A673 (cell line): ENCODE measurements at regions not wholly inside any gene's neighbourhood (a gene's known extent, or its start where the extent isn't known, plus 50 kb on each side); places are given as distances from the start of the nearest gene placed in this dataset.

ENCODE experiments used
- BruUV-seq: library from RNA; stranded (reverse); fragments of 400-500 nt; replicated peaks from 2 replicates; lab custom pipeline; 2021; lab: Mats Ljungman, UMichigan
- CTCF ChIA-PET: fragments of 300-600 bp; sonication (Branson Sonifier 250); formaldehyde crosslinking; loops from one replicate; lab custom pipeline; 2022; ENCODE audit warnings: antibody characterized with exemption; lab: Charles Lee
- POLR2A ChIA-PET: fragments of 300-600 bp; sonication (Branson Sonifier 250); formaldehyde crosslinking; loops from one replicate; lab custom pipeline; 2022; ENCODE audit warnings: antibody characterized with exemption; ENCODE audit not compliant: low non-redundant PET; lab: Charles Lee
- DNase-seq: peaks from one replicate; pipeline ENCODE4 v3.0.0-alpha.2; 2015; ENCODE audit warnings: low spot score
- H3K27ac ChIP-seq: fragments of 200-600 bp; sonication (generic); 2 replicates; pipeline ENCODE4 v1.5.1; 2016; ENCODE audit warnings: mixed run types, low read depth, mild to moderate bottlenecking, mixed read lengths, antibody characterized with exemption, low read length; ENCODE audit not compliant: poor library complexity, severe bottlenecking
- H3K27me3 ChIP-seq: fragments of 200-600 bp; sonication (generic); replicated peaks from 2 replicates; pipeline ENCODE4 v1.6.1; 2017; ENCODE audit warnings: mixed run types, low read depth, mild to moderate bottlenecking, mixed read lengths, antibody characterized with exemption, low read length; ENCODE audit not compliant: insufficient read depth, poor library complexity
- H3K36me3 ChIP-seq: fragments of 200-600 bp; sonication (generic); 2 replicates; pipeline ENCODE4 v1.6.1; 2016; ENCODE audit warnings: mixed run types, mild to moderate bottlenecking, mixed read lengths, antibody characterized with exemption, low read length; ENCODE audit not compliant: insufficient read depth, poor library complexity, severe bottlenecking
- H3K4me1 ChIP-seq: fragments of 200-600 bp; sonication (generic); 2 replicates; pipeline ENCODE4 v1.6.1; 2017; ENCODE audit warnings: mixed run types, mild to moderate bottlenecking, mixed read lengths, antibody characterized with exemption, low read length; ENCODE audit not compliant: insufficient read depth, poor library complexity, severe bottlenecking
- H3K4me3 ChIP-seq: fragments of 200-600 bp; sonication (generic); 2 replicates; pipeline ENCODE4 v1.5.1; 2016; ENCODE audit warnings: low read depth, mixed run types, mild to moderate bottlenecking, mixed read lengths, low read length; ENCODE audit not compliant: poor library complexity, severe bottlenecking
- H3K9me3 ChIP-seq: fragments of 200-600 bp; sonication (generic); 2 replicates; pipeline ENCODE4 v1.6.1; 2016; ENCODE audit warnings: mixed run types, low read depth, mild to moderate bottlenecking, mixed read lengths, antibody characterized with exemption, low read length; ENCODE audit not compliant: poor library complexity, severe bottlenecking
- CTCF ChIP-seq: fragments of 300-800, 200-600 bp; sonication (generic); conservative IDR thresholded peaks from 2 replicates; pipeline ENCODE4 v1.5.1; 2017; ENCODE audit warnings: low read depth, mild to moderate bottlenecking, antibody characterized with exemption, low read length, moderate library complexity, mixed read lengths
- EZH2 ChIP-seq: fragments of 200-600 bp; sonication (generic); IDR thresholded peaks from 2 replicates; pipeline ENCODE4 v1.6.1; 2017; ENCODE audit warnings: borderline replicate concordance, low read depth, mild to moderate bottlenecking, mixed read lengths, antibody characterized with exemption, low read length; ENCODE audit not compliant: poor library complexity, severe bottlenecking
- intact Hi-C: fragments of 100-400 bp; cut with micrococcal nuclease; formaldehyde crosslinking; loops from one replicate; pipeline ENCODE4 v1.10.0; 2022; ENCODE audit not compliant: unreplicated experiment

DNA sequence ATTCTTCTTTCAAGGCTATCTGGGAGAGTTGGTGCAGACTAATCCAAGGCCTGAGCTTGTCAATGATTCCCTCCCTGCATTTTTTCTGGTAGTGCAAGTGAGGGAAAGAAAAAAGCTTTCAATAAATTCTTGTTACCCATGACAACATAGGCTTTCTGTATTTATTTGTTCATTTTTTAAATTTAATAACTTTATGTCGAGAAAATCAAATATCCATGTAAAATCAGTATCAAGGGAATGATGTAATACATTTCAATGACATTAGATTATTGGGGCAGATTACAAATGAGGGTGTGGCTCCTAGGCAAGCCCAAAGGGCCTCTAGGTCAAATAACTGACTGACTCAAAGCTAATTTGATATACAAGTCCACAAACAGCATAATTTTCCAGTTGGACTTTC lies 104.0 kb downstream of the GJA1 start:
- intact Hi-C loops, result no loop called here
- H3K4me1 ChIP-seq, result no peaks in the 10 kb centered on the region
- CTCF ChIA-PET, result no interaction called here
- H3K36me3 ChIP-seq, result no peaks in the 10 kb centered on the region
- TF ChIP-seq EZH2 (no peak), CTCF (no peak)
- H3K27ac ChIP-seq, result no peak overlapping the region
- BruUV-seq, result no TSS peak
- DNase-seq, result no peak
- H3K9me3 ChIP-seq, result no peaks in the 10 kb centered on the region
- POLR2A ChIA-PET, result no interaction called here
- no peak overlapping the region for H3K4me3 ChIP-seq
- H3K27me3 ChIP-seq, result no peaks in the 10 kb centered on the region

GRCh38 chr6:121540210-121540609 lies 104.8 kb downstream of the GJA1 start:
- no peak for TF ChIP-seq EZH2
- no peak for TF ChIP-seq CTCF
- no TSS peak for BruUV-seq
- no peaks in the 10 kb centered on the region for H3K4me1 ChIP-seq
- no peaks in the 10 kb centered on the region for H3K9me3 ChIP-seq
- CTCF ChIA-PET, result no interaction called here
- H3K4me3 ChIP-seq, result no peak overlapping the region
- POLR2A ChIA-PET, result no interaction called here
- no peak for DNase-seq
- H3K27me3 ChIP-seq, result no peaks in the 10 kb centered on the region
- no peaks in the 10 kb centered on the region for H3K36me3 ChIP-seq
- intact Hi-C loops, result no loop called here
- H3K27ac ChIP-seq, result no peak overlapping the region

DNA sequence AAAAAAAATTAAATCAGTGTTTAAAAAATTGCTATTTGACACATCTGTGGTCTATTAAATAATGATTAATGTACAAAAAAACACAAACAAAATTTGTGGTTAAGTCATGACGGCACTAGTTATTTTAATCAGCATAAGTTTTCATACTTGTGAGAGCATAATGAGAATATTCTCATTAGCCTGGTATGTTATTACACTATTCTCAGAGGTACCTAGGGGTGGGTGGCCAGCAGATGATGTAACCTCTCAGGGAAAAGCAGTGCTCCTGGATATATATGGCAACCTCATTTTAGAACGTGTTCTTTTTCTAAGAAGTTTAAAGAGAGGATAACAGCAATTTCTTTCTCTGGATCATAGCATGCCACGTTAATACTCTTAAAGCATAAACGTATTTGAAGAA lies 109.2 kb downstream of the GJA1 start:
- H3K27ac ChIP-seq, result no peak overlapping the region

More for the DNA sequence above, 109.2 kb downstream of the GJA1 start:
- intact Hi-C loops, result no loop called here
- H3K4me3 ChIP-seq, result no peak overlapping the region
- TF ChIP-seq EZH2, result no peak
- no peak for TF ChIP-seq CTCF
- ChIA-PET POLR2A (no interaction called here), CTCF (no interaction called here)
- H3K9me3 ChIP-seq, result no peaks in the 10 kb centered on the region
- BruUV-seq, result no TSS peak
- DNase-seq, result no peak
- H3K27me3 ChIP-seq, result no peaks in the 10 kb centered on the region
- H3K4me1 ChIP-seq, result peaks cover 6% of the 10 kb centered on the region
- no peaks in the 10 kb centered on the region for H3K36me3 ChIP-seq
